CD4-positive, alpha-beta T cell treated with Interleukin-4 for 4 hours (primary cell): ENCODE measurements at regions not wholly inside any gene's neighbourhood (a gene's known extent, or its start where the extent isn't known, plus 50 kb on each side); places are given as distances from the start of the nearest gene placed in this dataset.
"Not testable (repeated sequence)": the region's sequence is repeated elsewhere in the genome, so short reads cannot be mapped to it uniquely, and the experiment has no call there.

Experiments used
- DNase-seq: peaks from one replicate; pipeline ENCODE4 v3.0.0-alpha.2; 2020

DNA sequence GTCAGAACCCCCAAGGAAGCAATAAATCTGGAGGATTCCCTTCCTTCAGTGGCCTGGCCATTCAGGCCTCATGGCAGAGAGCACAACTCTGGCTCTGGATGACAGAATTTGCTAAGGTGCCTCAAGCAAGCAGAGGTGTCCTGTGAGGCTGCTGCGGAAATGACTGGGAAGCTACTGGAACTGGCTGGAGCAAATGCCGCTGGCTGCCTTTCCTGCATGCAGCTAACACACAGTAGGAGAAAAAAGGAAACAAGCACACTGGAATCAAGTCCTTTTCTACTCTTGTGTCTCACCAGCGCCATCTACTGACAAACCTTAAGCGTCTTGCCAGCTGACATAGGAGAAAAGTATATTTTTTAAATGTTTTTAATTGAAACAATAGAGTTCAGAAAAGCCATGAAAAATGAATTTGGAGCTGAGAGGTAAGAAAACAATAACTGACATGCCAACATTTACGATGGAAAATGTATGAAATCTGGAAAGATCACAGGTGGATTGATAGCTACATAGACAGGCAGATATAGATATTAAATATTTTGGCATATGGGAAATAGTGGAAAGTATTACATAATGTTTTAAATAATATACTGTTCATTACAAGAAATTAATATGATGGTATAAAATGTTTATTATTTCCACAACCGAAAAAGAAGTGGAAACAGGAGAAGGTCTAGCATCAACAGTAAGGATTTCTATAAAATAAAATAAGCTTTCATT is 951.6 kb downstream of the ANKRD7 start:
- peak; percentile 14 for DNase-seq

- no peak for DNase-seq
These were observed 953.4 kb downstream of the ANKRD7 start for GRCh38 chr7:119177863-119178262.

DNA sequence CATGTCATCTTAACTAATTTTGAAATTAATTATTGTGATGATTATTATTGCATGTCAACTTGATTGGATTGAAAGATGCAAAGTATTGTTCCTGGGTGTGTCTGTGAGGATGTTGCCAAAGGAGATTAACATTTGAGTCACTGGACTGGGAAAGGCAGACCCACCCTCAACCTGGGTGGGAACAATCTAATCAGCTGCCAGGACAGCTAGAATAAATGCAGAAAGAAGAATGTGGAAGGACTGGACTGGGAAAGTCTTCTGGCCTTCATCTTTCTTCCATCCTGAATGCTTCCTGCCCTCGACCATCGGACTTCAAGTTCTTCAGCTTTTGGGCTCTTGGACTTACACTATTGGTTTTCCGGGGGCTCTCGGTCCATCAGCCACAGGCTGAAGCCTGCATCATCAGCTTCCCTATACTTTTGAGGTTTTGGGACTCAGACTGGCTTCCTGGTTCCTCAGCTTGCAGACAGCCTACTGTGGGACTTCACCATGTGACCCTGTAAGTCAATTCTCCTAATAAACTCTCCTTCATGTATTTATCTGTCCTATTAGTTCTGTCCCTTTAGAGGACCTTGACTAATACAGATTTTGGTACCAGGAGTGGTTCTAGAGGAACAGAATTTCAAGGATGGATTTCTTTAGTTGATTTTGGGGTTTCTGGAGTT is 959.8 kb downstream of the ANKRD7 start:
- DNase-seq, result no peak

- DNase-seq, result no peak
These were observed 971.7 kb downstream of the ANKRD7 start for GRCh38 chr7:119196183-119196582.

- DNase-seq, result no peak
These were observed 972.8 kb downstream of the ANKRD7 start for GRCh38 chr7:119197172-119197876.

DNA sequence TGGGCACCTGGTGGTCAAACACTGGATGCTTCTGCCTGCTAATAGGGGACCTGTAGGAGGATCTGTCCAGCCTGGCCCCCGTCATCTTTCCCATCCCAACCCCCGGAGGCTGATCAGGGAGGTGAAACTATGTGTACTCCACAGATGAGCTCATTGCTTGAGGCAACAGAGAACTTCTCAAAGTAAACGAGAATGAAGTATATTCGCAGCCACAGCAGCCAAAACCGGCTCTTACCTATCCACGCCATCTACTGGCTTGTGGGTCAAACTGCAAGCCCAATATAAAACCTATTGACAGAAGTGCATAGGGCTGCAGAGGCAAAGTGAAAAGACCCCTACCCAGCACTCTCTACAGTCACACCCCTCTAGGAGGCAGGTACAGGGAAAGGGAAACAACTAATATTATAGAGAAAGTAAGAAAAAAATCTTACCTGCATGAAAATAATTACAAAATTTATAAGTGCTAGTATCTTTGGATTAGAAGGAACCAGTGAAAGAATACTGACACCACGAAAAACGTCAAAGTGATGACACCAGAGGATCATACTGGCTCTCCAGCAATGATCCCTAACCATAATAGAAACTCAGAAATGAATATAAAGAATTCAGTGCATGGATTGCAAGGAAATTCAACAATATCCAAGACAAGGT is 973.5 kb downstream of the ANKRD7 start:
- DNase-seq, result no peak

GRCh38 chr7:119219663-119220062 is 995.2 kb downstream of the ANKRD7 start:
- DNase-seq, result no peak

DNA sequence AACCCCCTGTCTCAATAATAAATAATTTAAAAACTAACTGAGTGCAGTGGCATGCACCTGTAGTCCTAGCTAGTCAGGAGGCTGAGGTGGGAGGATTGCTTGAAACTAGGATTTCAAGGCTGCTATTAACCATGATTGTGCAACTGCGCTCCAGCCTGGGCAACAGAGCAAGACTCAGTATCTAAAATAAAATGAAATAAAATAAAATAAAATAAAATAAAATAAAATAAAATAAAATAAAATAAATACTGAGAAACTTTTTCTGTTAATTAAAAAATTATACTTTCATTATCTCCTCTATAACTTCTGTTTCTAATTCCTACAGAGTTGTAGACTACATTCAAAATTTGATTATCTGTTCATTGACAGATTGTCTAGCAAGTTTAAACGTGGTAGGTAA is 999.4 kb downstream of the ANKRD7 start:
- DNase-seq, result no peak

DNA sequence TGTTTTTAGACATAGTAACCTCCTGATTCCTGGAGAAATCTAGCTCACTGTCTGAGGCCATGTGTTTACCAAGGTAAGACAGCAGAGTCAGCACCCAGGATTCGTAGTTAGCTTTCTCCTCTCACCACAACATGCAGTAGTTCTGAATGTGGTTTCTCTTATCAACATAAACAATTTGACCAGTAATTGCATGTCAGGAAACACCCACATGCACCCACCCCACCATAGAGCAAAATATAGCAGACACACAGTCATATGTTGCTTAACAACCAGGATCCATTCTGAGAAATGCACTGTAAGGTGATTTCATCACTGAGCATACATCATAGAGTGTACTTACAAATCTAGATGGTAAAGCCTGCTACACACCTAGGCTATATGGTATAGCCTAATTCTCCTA is 1004.0 kb downstream of the ANKRD7 start:
- no peak for DNase-seq

GRCh38 chr7:119232091-119232490 is 1007.6 kb downstream of the ANKRD7 start:
- no peak for DNase-seq

- DNase-seq, result no peak
These were observed 1008.5 kb downstream of the ANKRD7 start for GRCh38 chr7:119233015-119233414.

GRCh38 chr7:119252962-119253361 is 1020.0 kb upstream of the KCND2 start:
- no peak for DNase-seq

- DNase-seq, result no peak
These were observed 1018.2 kb upstream of the KCND2 start for GRCh38 chr7:119254742-119255141.

DNA sequence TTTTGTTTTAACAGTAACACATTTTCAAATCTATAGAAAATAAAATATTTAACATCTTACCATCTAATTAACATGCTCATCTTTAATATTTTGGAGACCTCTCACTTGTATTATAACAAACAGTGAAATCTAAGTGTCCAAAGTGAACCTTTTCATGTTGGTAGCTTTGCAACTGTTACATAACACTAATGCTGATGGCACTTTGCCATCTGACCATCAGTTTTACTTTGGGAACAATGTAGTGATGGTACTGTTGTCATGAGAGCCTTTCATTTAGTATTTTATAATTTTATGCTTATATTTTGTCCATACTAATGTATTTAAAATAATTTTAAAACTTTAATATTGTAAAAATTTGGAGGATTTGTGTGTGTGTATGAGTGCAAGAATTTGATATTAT is 1017.0 kb upstream of the KCND2 start:
- no peak for DNase-seq

- no peak for DNase-seq
These were observed 1016.4 kb upstream of the KCND2 start for GRCh38 chr7:119256446-119257131.

- not testable (repeated sequence) for DNase-seq
These were observed 1006.2 kb upstream of the KCND2 start for GRCh38 chr7:119266790-119267189.

DNA sequence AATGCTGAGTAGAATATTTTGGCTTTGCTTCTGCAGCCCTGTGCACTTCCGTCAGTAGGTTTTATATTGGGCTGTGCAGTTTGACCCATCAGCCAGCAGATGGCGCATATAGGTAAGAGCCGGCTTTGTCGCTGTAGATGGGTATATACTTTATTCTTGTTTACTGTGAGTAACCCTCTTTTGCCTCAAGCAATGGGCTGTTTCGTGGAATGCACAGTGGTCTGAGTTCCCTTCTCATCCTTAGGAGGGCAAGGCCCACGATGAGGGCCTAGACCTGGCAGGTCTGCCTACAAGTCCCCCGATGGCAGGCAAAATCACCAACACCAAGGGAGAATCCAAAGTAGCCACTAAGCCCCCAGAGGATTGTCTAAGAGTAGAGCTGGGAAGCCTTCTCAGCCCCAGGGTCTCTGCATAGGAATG is 1002.9 kb upstream of the KCND2 start:
- peak; percentile 15 for DNase-seq

GRCh38 chr7:119270644-119271043 is 1002.3 kb upstream of the KCND2 start:
- DNase-seq, result no peak

GRCh38 chr7:119271147-119271779 is 1001.7 kb upstream of the KCND2 start:
- no peak for DNase-seq

DNA sequence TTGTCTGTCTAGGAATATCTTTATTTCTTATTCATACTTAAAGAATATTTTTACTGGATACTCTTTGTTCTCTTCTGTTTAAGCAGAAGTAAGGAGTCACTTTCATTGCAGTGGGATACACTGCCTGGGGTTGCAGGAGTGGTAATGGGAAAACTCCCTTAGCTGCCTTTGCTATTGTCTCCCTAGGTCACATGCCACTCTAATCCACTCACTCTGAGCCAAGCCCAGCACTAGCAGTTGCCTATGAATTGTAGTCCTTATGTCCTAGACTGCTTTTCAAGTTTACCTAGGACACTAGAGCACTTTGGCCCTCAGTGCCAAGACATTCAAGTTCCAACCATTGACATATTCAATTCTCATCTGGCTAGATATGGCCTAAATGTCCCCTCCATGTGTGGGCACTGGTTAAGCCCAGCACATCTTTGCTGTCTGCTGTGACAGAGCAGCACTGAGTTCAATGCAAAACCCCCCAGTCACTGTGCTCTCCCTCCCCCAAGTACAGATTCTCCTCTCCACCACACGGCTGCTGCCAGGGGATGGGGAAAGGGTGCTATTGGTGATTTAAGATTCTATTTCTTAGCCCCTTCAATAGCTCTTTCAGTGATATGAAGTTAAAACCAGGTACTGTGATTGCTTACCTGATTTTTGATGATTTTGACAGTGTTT is 991.7 kb upstream of the KCND2 start:
- DNase-seq, result no peak

GRCh38 chr7:119283353-119283752 is 989.6 kb upstream of the KCND2 start:
- DNase-seq, result no peak

DNA sequence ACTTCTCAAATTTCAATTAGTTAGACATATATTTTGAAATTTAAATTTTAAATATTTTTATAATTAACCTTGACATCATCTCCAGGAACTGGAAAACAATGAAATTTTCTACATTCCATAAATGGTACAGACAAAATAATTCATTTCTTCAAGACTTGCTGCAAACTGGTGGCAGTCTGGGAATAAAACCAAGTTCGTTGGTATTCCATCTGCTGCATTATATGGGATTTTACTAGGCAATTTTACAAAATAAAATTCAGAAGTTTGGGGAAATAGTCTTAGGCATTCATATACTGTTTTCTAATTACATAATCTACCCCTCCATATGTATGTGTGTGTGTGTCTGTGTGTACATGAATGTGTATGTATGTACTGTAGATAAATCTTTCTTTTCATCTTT is 984.6 kb upstream of the KCND2 start:
- no peak for DNase-seq
